ENCODE measurements at regions not wholly inside any gene's neighbourhood (a gene's known extent, or its start where the extent isn't known, plus 50 kb on each side); places are given as distances from the start of the nearest gene placed in this dataset.

DNA sequence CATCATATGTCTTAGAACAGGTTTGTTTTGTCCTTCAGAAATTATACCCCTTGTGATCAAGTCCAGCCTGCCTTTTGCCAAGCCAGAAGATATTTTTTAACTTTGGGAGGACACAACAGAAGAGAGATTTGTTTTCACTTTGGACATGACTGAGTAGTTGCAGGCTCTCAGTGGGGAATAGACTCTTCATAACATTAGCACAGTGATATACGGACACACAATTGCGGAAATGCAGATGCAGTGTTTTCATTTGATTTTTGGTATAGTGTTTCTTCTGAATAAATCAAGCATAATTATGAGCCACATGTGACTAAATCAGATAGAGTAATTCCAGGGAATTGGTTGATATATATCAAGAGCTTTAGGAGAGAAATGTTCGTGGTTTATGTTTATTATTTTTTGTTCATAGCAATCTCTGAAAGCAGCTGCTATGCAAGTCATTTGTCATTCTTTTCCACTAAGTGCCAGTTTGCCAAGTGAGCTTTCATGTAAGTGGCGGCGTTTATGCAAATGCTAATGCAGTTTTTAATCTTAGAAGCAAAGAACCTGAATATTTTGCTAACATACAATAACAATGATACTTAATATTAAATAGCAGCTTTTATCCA lies 69.6 kb upstream of the HDAC9 start:
- H3K36me3 Mint-ChIP-seq (ENCODE audit: low read depth), result no peaks in the 10 kb centered on the region
- H3K27ac Mint-ChIP-seq, result no peak overlapping the region
- H3K9me3 Mint-ChIP-seq, result no peaks in the 10 kb centered on the region
- H3K4me1 Mint-ChIP-seq, result no peaks in the 10 kb centered on the region
- H3K27me3 Mint-ChIP-seq, result no peaks in the 10 kb centered on the region
- intact Hi-C loops (cut with micrococcal nuclease), result no loop called here
- DNase-seq, result no peak
- no peak overlapping the region for H3K4me3 Mint-ChIP-seq

DNA sequence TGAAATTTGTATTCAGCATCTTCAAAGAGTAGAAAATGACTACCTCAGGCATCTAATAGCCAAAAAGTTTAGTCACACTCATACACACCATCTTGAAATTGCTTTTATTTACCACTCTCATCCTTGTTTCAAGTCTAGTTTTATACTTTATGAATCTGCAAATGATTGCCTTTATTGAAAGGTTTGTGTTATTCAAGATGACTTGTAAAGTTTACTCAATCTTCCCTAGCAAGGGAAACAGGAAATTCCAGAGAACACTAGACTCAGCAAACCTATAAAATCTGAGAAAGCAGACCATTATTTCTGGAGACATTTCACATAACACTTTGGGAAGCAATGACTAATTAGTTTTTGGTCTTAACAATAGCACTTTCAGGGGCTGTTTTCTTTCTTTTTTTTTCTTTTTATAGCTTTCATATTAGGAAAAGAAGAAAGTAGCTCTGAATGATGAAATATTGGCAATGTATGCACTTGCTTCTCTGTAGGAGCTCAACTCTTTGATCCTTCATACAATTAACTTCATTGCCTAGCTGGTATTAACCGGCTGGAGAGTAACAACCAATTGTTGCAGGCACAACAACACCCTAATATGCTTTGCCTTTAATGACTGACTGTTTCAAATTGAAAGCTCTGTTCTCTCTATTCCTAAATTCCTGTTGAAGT lies 68.9 kb upstream of the HDAC9 start:
- intact Hi-C loops (cut with micrococcal nuclease), result no loop called here
- Mint-ChIP-seq H3K36me3 (ENCODE audit: low read depth) (no peaks in the 10 kb centered on the region), H3K9me3 (no peaks in the 10 kb centered on the region), H3K27ac (no peak overlapping the region), H3K4me1 (no peaks in the 10 kb centered on the region), H3K27me3 (no peaks in the 10 kb centered on the region), H3K4me3 (no peak overlapping the region)
- DNase-seq, result no peak

DNA sequence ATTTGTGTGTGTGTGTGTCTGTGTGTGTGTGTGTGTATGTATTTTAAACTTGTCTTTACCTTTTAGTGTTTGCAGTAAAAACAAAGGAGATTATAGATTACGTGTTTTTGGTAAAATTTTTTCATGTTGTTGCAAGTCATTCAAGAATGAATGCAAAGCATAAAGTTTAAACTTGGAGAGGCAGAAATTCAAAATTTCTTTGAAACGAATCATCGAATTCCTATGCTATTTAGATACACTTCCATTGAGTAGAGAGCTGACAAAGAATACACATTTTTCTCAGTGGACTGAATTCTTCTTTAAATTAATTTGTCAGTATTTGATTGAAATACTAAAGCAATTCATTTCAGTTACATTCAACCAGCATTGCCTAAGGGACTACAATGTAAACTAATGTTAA lies 66.0 kb upstream of the HDAC9 start:
- no peaks in the 10 kb centered on the region for H3K36me3 Mint-ChIP-seq (ENCODE audit: low read depth)
- no peak for DNase-seq
- H3K27ac Mint-ChIP-seq, result no peak overlapping the region
- no peaks in the 10 kb centered on the region for H3K9me3 Mint-ChIP-seq
- H3K4me3 Mint-ChIP-seq, result no peak overlapping the region
- H3K4me1 Mint-ChIP-seq, result no peaks in the 10 kb centered on the region
- no peaks in the 10 kb centered on the region for H3K27me3 Mint-ChIP-seq
- intact Hi-C loops (cut with micrococcal nuclease), result no loop called here

DNA sequence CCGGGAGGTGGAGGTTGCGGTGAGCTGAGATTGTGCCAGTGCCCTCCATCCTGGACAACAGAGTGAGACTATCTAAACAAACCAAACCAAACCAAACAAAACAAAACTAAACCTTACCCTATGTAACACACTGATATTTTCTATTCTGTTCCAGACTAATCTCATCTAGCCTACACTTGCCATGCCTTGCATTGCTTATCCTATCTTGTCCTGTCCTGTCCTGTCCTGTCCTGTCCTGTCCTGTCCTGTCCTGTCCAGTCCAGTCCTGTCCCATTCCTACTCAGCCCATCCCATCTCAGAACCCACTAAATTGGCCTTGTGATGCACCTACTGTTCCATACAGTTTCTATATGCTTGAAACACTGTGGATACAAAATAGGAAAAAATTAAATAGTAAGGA lies 64.7 kb upstream of the HDAC9 start:
- H3K4me1 Mint-ChIP-seq, result no peaks in the 10 kb centered on the region
- no peak for DNase-seq
- no peaks in the 10 kb centered on the region for H3K36me3 Mint-ChIP-seq (ENCODE audit: low read depth)
- H3K9me3 Mint-ChIP-seq, result no peaks in the 10 kb centered on the region
- no peaks in the 10 kb centered on the region for H3K27me3 Mint-ChIP-seq
- no peak overlapping the region for H3K4me3 Mint-ChIP-seq
- intact Hi-C loops (cut with micrococcal nuclease), result no loop called here
- H3K27ac Mint-ChIP-seq, result no peak overlapping the region

DNA sequence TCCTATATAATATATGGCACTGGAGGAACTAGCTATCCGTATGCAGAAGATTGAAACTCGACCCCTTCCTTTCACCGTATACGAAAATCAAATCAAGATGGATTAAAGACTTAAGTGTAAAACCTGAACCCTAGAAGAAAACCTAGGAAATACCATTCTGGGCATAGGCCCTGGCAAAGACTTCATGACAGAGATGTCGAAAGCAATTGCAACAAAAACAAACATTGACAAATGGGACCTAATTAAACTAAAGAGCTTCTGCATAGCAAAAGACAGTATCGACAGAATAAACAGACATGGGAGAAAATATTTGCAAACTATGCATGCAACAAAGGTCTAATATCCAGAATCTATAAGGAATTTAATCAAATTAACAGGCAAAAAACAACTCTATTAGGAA lies 61.4 kb upstream of the HDAC9 start:
- Mint-ChIP-seq H3K27ac (no peak overlapping the region), H3K4me3 (no peak overlapping the region), H3K36me3 (ENCODE audit: low read depth) (no peaks in the 10 kb centered on the region), H3K9me3 (no peaks in the 10 kb centered on the region), H3K4me1 (no peaks in the 10 kb centered on the region), H3K27me3 (no peaks in the 10 kb centered on the region)
- DNase-seq, result no peak
- intact Hi-C loops (cut with micrococcal nuclease), result no loop called here

DNA sequence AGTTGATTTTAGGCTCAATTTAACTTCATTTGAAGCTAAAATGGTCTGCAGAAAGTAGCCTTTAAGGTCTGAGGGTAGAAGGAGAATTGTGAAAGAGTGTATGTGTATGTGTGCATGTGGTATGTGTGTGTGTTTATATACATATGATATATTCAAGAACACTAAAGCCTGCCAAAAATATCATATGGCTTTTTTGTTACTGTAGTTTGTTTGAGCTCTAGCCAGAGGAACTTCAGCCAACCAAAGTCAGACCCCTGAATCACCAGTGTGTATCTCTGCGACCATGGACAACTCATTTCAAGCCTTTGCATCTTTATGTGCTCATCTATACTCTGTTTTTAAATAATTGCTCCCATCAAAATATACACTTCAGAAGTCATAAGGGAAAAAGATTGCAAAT lies 58.4 kb upstream of the HDAC9 start:
- H3K36me3 Mint-ChIP-seq (ENCODE audit: low read depth), result no peaks in the 10 kb centered on the region
- no peak overlapping the region for H3K27ac Mint-ChIP-seq
- no peak for DNase-seq
- H3K4me3 Mint-ChIP-seq, result no peak overlapping the region
- no peaks in the 10 kb centered on the region for H3K9me3 Mint-ChIP-seq
- H3K4me1 Mint-ChIP-seq, result no peaks in the 10 kb centered on the region
- intact Hi-C loops (cut with micrococcal nuclease), result no loop called here
- H3K27me3 Mint-ChIP-seq, result no peaks in the 10 kb centered on the region

DNA sequence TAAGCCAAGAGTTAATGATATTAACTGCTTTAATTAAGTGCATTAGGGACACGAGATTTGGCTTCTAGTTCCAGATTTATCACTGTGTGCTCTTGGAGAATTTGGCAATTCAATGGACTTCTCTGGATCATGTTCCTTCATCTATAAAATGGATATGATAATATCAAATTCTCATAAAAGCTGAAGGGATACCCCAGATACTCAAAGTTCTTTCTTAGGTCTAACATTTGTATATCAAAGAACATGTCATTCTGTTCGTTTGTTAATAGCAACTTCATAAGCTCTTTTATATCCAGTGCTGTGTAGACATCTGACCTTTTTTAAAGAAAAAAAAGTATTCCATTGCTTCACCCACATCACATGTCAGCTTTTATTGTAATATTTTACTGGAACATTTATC lies 54.6 kb upstream of the HDAC9 start:
- intact Hi-C loops (cut with micrococcal nuclease), result no loop called here
- DNase-seq, result no peak
- Mint-ChIP-seq H3K4me3 (no peak overlapping the region), H3K27ac (no peak overlapping the region), H3K9me3 (no peaks in the 10 kb centered on the region), H3K4me1 (no peaks in the 10 kb centered on the region), H3K36me3 (ENCODE audit: low read depth) (no peaks in the 10 kb centered on the region), H3K27me3 (no peaks in the 10 kb centered on the region)

DNA sequence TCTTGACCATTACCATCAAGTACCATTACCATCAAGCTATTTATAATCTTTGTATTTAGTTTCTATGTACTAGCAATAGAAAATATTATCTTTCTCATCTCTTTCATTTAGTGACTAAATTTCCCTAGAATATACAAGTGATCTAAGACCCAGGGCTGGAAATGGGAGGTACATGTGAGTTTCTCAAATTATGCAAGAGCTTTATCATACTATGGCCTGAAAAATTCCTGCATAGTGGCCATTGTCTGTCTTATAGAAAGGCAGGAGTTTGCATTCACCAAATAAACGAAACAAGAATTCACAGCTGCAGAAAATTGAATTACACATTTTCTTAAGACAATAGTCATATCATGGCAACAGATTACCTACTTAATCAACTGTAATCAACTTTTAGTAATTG lies 50.7 kb upstream of the HDAC9 start:
- H3K9me3 Mint-ChIP-seq, result no peaks in the 10 kb centered on the region
- H3K36me3 Mint-ChIP-seq (ENCODE audit: low read depth), result no peaks in the 10 kb centered on the region
- H3K4me3 Mint-ChIP-seq, result no peak overlapping the region
- intact Hi-C loops (cut with micrococcal nuclease), result no loop called here
- no peaks in the 10 kb centered on the region for H3K4me1 Mint-ChIP-seq
- H3K27ac Mint-ChIP-seq, result no peak overlapping the region
- H3K27me3 Mint-ChIP-seq, result no peaks in the 10 kb centered on the region
- DNase-seq, result no peak

DNA sequence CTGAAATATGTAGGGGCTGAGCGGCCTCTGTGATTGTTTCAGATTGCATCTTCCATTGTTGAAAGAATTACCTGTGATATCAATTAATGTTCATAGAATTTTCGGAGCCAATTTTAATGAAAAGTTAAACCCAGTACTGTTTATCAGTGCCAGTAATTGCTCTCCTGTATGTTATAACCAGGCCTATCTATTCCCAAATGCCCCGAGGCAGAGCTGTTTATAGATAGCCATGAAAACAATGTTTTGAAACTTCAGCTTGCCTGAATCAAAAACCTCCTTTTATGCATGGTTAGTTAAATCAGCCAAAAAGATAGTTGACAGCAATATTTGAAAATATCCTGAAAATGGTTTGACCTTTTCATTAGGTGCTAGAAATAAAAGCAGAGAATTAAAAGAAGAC lies 50.1 kb upstream of the HDAC9 start:
- no peak for DNase-seq
- no peaks in the 10 kb centered on the region for H3K9me3 Mint-ChIP-seq
- no peak overlapping the region for H3K4me3 Mint-ChIP-seq
- intact Hi-C loops (cut with micrococcal nuclease), result no loop called here
- H3K27ac Mint-ChIP-seq, result no peak overlapping the region
- H3K36me3 Mint-ChIP-seq (ENCODE audit: low read depth), result no peaks in the 10 kb centered on the region
- H3K4me1 Mint-ChIP-seq, result no peaks in the 10 kb centered on the region
- H3K27me3 Mint-ChIP-seq, result no peaks in the 10 kb centered on the region
